GM13977 (cell line): ENCODE measurements at regions not wholly inside any gene's neighbourhood (a gene's known extent, or its start where the extent isn't known, plus 50 kb on each side); places are given as distances from the start of the nearest gene placed in this dataset.

Source experiments
- DNase-seq: peaks from one replicate; pipeline ENCODE4 v3.0.0; 2012; ENCODE audit warnings: low spot score
- CTCF ChIP-seq: IDR thresholded peaks from 2 replicates; pipeline ENCODE4 v1.5.1; 2012; ENCODE audit warnings: mild to moderate bottlenecking, control low read depth; ENCODE audit not compliant: insufficient read depth; ENCODE audit errors: extremely low read depth, missing control alignments
- in situ Hi-C: fragments of 300-500 bp; cut with MboI; formaldehyde crosslinking; loops from one replicate; pipeline ENCODE4 v1.12.0; 2022; ENCODE audit warnings: low sequenced_read_pairs, low pct_unique_long_range_greater_than_20kb, mixed read lengths, inconsistent platforms; ENCODE audit not compliant: unreplicated experiment

GRCh38 chr12:131402781-131403396 lies 308.0 kb upstream of the SFSWAP start:
- in situ Hi-C loops: no loop called here
- no peak for TF ChIP-seq CTCF
- no peak for DNase-seq

- in situ Hi-C loops: no loop called here
- no peak for DNase-seq
- no peak for TF ChIP-seq CTCF
Measured at GRCh38 chr12:131403676-131404075, 307.2 kb upstream of the SFSWAP start.

GRCh38 chr12:131404705-131405104 lies 306.2 kb upstream of the SFSWAP start:
- no peak for TF ChIP-seq CTCF
- no peak for DNase-seq
- in situ Hi-C loops: no loop called here

- in situ Hi-C loops: no loop called here
- TF ChIP-seq CTCF: no peak
- DNase-seq: no peak
Measured at GRCh38 chr12:131407221-131408035, 303.5 kb upstream of the SFSWAP start.

- in situ Hi-C loops: no loop called here
- TF ChIP-seq CTCF: no peak
- no peak for DNase-seq
Measured at GRCh38 chr12:131408036-131408365, 302.9 kb upstream of the SFSWAP start.

- no peak for DNase-seq
Measured at GRCh38 chr12:131408484-131408883, 302.4 kb upstream of the SFSWAP start.

More at GRCh38 chr12:131408484-131408883, 302.4 kb upstream of the SFSWAP start:
- no peak for TF ChIP-seq CTCF
- in situ Hi-C loops: no loop called here
